LoVo (cell line): ENCODE measurements at regions not wholly inside any gene's neighbourhood (a gene's known extent, or its start where the extent isn't known, plus 50 kb on each side); places are given as distances from the start of the nearest gene placed in this dataset.

Experiments
- DNase-seq: peaks from one replicate; pipeline ENCODE4 v3.0.0-alpha.2; 2016; ENCODE audit warnings: low spot score

DNA sequence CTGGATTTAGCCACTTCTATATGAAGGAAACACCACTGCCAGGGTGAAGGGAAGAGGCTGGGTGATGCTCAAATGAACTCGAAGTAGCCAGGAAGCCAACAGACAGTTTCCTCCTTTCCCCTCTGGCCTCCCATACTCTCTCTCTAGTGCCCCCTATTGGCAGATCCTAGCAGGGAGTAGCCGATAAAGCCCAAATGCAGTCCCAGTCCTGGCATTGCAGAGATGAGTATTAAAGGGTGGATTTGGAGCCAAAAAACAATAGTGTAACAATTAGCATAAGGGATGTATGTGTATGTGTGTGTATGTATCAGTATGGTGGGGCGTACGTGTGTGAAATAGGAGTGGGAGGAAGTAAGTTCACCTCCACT is 213.8 kb upstream of the LDB2 start:
- DNase-seq: no peak

GRCh38 chr4:17109126-17109525 is 210.7 kb upstream of the LDB2 start:
- DNase-seq: no peak

DNA sequence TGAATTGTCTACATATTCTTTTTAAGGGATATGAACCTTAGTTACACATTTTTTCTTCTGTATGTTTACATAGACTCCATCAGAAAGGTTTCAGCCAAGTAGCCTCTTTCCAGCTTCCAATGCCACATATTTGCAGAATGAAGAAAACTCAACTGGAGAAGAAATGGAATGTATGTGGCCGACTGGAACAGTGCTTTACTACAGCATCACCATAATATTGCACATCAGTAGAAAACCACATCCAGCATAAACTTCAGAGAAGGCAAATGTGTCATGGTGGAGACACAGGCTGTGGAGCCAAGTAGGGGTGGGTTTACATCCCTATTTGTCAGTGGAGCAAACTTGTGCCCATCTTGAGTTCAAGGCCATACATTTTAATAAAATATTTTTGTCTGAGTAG is 204.8 kb upstream of the LDB2 start:
- no peak for DNase-seq

DNA sequence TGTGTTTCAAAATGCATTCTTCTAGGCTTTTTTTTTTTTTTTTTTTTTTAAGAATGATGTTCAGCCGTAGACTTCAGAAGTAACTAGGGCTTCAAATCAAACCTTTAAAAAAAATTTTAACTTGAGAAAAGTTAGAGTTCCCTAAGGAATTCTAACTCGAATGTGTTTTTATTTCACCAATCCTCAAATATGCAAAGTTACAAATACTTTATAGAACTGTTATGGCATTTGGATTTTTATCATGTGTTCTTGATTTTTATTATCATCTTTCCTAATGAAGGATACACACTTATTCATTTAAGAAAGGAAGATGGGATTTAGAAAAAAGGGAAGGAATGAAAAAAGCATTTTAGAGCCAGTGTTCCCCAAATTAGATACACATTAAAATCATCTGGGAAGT is 200.6 kb upstream of the LDB2 start:
- no peak for DNase-seq

GRCh38 chr4:17098401-17098800 is 200.0 kb upstream of the LDB2 start:
- DNase-seq: no peak

GRCh38 chr4:17097362-17097761 is 198.9 kb upstream of the LDB2 start:
- DNase-seq: no peak

GRCh38 chr4:17096692-17097091 is 198.2 kb upstream of the LDB2 start:
- no peak for DNase-seq

DNA sequence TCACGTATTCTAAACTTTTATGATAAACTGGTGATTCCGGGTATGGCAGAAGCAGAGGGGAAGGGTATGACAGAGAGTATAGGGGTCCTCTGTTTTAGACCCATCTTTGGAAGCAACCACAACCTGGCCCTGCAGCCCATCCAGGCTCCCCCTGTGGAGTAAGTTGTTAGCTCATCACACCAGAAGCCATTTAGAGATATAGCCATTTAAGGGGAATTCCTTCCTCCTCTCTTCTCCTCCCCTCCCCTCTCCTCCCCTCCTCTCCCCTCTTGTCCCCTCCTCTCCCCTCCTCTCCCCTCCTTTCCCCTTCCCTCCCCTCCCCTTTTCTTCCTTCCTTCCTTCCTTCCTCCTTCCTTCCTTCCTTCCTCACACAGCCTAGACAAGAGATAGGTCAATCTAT is 197.3 kb upstream of the LDB2 start:
- no peak for DNase-seq

DNA sequence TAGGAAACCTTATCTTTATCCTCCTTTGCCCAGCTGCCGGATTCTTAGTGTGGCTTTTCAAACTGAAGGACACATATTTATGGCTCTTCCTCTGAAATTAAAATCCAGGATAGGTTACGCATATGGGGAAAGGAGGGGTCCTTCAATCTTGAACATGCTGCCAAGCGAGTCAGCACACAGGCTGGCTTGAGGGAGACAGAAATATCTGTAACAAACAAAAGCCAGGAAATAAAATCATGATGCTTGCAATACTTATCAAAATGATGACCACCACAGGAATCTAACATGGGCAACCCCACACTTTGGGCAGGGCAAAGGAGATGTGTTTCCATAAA is 196.4 kb upstream of the LDB2 start:
- no peak for DNase-seq

DNA sequence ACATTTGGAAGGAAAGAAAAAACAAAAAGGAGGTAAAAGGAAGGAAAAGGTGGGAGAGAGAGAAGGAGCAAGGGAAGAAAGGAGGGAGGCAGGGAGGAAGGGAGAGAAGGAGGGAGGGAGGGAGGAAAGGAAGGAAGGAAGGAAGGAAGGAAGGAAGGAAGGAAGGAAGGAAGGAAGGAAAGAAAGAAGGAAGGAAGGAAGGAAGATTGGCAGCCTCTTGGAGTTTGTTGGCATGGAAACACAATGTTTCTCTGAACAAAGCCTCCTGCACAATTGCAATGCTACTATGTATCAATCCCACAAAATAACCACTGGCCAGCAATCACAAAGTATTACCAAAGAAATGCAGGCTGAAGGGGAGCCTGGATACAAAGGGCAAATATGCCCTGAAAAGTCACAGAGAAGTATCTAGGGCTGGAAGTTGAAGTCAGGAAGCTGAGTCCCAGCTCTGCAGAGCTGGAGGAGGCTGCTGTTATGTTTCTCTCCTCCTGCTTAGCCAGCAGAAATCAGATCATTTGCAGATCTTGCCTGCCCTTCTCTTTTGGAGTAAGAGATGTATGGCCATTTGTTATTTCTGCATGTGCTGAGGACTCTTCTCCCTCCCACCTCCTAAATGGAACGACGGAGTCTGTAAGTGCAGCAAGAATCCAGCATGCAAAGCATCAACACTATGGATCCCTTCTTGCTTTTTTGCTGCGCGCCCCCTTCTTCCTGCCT is 195.9 kb upstream of the LDB2 start:
- DNase-seq: no peak

DNA sequence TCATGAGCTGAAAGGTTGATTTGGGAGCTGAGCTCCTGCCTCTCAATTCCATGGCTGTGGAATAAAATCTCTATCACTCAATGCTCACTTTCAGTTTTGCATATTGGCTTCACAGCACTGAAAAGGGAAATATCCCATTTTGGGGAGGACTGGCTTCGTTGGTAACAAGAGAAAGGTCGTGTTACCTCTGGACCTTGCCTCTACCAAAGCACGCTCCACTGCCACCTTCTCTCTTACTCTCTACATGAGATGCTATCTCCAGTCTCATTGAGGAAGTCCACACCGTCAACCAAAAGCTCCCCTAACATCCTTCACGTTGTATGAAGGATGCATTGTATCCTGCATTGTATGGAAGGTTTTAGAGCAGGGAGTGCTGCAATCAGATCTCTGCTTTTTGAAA is 195.0 kb upstream of the LDB2 start:
- DNase-seq: no peak

DNA sequence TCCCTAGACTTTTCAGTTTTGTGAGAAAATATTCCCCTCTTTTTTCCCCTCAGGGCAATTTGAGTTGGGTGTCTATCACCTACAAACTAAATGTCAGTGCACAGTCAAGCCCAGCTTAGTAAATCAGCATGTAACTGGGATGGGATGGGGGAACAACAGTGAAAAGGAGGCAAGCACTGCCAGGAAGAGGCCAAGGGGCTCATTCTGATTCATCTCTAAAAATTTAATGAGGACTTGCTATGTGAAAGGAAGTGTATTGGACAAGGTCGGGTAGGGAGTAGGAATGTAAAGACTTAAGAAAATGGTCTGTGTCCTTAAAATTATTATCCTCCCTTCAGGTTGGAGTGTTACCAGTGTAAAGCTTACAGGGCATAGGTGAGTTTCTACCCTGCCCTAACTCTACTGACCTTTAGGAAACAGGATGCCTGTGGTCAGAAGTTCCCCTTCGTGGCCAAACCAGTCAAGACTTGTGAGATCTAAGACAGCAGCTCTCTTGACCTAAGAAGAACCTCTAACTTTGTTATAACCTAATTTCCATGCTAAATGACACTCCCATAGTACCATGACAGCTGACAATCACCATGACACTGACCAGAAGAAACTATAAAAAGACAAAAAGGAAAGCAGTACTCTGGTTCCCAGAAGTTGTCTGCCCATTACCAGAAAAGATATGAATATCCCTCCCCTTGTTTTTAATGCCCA is 194.4 kb upstream of the LDB2 start:
- no peak for DNase-seq

DNA sequence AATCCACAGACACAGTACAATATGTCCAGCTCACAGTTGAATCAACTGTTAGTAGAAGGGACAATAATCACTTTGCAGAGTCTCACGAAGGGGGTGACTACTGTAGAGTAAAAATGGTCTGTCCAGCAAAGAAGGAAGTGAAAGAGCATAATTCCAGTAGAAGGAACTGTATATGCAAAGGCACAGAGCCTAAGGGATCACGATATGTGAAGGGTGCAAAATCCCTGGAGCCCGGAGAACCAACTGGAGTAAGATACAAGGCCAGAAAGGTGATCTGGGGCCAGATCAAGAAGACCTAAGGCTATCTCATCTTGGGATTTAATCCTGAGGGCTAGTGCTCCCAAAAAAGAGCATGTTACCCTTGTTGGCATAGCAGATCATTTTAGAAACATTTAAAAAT is 192.7 kb upstream of the LDB2 start:
- no peak for DNase-seq

DNA sequence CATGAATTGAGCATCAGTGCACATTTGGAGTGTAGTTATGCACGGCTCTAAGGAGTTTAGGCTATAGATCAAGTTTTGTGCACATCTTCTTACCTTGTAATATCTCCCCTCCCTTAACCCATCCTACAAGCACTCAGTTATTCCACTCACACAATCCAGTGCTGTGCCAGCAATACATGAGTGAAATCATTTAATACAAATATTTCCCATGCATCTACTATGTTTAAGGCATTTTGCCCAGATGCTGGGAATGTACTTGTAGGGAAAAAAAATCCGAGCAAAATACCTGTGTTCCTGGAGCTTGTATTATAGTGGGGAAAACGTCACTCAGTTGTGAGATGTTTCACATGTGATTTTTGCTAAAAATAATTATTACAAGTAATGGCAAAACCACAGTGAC is 191.6 kb upstream of the LDB2 start:
- no peak for DNase-seq

GRCh38 chr4:17085416-17085815 is 187.0 kb upstream of the LDB2 start:
- no peak for DNase-seq

DNA sequence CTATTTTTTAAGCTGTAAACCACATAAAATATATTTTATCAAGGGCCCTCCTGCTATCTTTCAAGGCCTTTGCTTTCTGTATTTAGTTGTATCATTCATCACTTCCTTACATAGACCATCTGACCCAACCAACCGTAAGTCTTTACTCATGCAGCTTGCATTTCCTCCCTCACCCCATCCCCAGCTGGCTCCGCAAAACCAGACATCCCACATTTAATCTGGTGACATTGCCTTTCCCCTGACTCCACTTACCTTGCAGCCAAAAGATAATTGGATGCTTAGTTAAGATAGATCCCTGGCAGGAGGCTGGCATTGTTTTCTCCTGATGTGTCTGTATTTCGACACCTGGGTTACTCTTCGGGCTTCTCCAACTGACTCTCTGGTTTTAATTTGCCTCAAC is 183.7 kb upstream of the LDB2 start:
- no peak for DNase-seq

- no peak for DNase-seq
Measured at GRCh38 chr4:17081179-17081578, 182.7 kb upstream of the LDB2 start.

DNA sequence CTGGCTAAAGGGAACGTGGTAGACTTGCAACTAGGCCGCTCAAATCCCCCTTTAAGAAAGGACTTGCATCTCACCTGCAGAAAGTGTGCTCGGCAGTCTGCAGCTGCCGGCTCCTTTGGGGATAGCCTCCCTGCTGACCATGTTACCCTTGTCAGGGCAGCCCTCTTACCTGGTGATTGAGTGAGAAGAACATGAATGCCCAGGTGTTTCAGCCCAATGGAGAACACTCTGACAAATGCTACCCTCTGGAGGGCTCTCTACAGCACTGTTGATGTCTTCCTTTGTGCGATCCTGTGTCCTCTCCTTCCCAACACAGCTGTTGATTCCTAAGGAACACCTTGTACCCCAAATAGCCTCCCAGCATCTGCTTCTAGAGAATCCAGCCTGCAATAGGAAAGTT is 178.7 kb upstream of the LDB2 start:
- DNase-seq: no peak

DNA sequence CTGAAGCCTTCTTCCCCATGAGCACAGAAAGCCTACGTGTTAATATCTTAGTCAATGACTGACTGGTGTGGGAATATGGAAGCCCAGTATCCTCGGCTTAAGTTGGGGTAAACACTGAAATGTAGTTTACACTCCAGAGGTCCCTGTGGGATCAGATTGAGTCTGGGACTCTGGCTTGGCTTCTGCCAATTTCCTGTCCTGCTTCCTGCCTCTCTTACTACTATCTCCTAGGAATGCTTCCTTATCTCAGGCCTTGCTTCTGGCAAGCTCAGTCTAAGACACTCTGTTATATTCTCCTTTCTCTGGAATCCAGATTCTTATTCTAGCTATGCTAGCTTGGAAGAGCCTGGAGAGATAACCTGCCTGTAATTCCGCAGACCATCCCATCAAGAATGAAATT is 174.0 kb upstream of the LDB2 start:
- DNase-seq: no peak

DNA sequence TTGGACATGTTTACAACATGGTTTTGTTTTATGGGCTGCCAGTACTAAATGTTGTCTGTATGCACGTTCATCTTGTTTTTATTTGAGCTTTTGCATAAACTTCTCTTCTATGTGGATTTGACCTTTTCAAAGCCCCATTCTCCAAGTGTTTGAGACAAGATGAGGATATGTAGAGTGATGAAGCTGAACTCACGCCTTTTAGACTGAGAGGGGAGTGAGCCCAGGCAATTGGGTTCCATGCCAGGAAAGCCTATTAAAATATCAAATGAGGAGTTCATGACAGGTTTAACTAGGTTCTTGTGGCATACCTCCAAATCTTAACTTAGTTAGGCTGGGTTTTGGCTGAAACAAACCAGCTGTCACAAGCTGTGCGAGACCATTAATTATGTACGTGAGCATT is 170.4 kb upstream of the LDB2 start:
- DNase-seq: no peak

DNA sequence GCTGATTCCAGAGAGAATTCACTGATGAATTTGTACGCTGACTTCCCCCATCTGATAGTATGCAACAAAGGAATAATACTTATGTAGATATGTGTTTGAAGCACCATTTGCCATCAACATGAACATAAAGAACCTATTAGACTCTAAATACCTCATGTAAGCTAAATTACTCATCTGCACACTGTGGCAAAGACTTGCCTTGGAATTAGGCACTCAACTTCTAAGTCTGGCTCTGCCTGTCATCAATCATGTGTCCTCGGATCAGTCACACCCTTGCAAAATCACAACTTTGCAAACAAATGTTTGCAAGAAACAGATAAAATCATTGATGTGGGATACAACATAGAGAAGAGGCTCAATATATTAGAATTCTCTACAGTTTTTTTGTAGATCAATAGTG is 169.9 kb upstream of the LDB2 start:
- no peak for DNase-seq

GRCh38 chr4:17066972-17067371 is 168.5 kb upstream of the LDB2 start:
- DNase-seq: no peak

GRCh38 chr4:17066236-17066635 is 167.8 kb upstream of the LDB2 start:
- no peak for DNase-seq

GRCh38 chr4:17065821-17066220 is 167.4 kb upstream of the LDB2 start:
- DNase-seq: no peak
